ENCODE measurements at regions not wholly inside any gene's neighbourhood (a gene's known extent, or its start where the extent isn't known, plus 50 kb on each side); places are given as distances from the start of the nearest gene placed in this dataset.

- TF ChIP-seq CTCF (IDR thresholded peaks at IDR 0.05) = no peak
- TF ChIP-seq EP300 (IDR thresholded peaks at IDR 0.05) = no peak
- no peak for TF ChIP-seq POLR2AphosphoS5 (IDR thresholded peaks at IDR 0.05)
Observed at GRCh38 chr15:98570119-98570518, 78.2 kb upstream of the IGF1R start.

Data from sigmoid colon (tissue), 4 donors.